ENCODE measurements at regions not wholly inside any gene's neighbourhood (a gene's known extent, or its start where the extent isn't known, plus 50 kb on each side); places are given as distances from the start of the nearest gene placed in this dataset.
A peak's percentile ranks its signal among the peaks of the same experiment; 100 is the strongest.

GRCh38 chr2:43041661-43042360 is 184.6 kb downstream of the ZFP36L2 start:
- dilution Hi-C loops (cut with MboI; ENCODE audit: extremely low pct_ligation_motif_present, low sequenced_read_pairs) (no loop called here), intact Hi-C loops (cut with micrococcal nuclease) (loop anchor here (1.0 to 5.0 kb wide), 7 partner anchors 33 to 180 kb away; no protein-coding TSS in a partner anchor)
- FAIRE-seq = peak; percentile 99
- Histone ChIP-seq H2AFZ (ENCODE audit: low read depth, low read length) (no peak overlapping the region), H3K9me3 (replicated peaks; ENCODE audit: control insufficient read depth, insufficient read depth, low read length) (no peaks in the 10 kb centered on the region), H3K9ac (replicated peaks; ENCODE audit: extremely low read depth, insufficient read depth, low read length) (no peak overlapping the region), H3K36me3 (ENCODE audit: control insufficient read depth in 2 of 2, extremely low read depth in 1 of 2, insufficient read depth in 2 of 2, low read length in 2 of 2) (no peaks in the 10 kb centered on the region), H3K9me1 (replicated peaks; ENCODE audit: control insufficient read depth, extremely low read depth, insufficient read depth, low read length) (no peaks in the 10 kb centered on the region), H3K27ac (ENCODE audit: insufficient read depth, low read depth, low read length) (peak overlapping the region; percentile 45), H3K27me3 (ENCODE audit: control insufficient read depth in 2 of 2, insufficient read depth in 2 of 2, low read length in 2 of 2) (no peaks in the 10 kb centered on the region), H3K79me2 (ENCODE audit: control insufficient read depth, insufficient read depth, low read length) (no peaks in the 10 kb centered on the region), H3K4me1 (ENCODE audit: control insufficient read depth, extremely low read depth, insufficient read depth, low read length) (peaks cover 42% of the 10 kb centered on the region), H4K20me1 (replicated peaks; ENCODE audit: control insufficient read depth, extremely low read depth, insufficient read depth, low read length) (no peaks in the 10 kb centered on the region), H3K4me2 (ENCODE audit: insufficient read depth, low read length) (no peak overlapping the region), H3K4me3 (replicated peaks in 1 of 3; ENCODE audit: insufficient read depth in 1 of 3, low read depth in 1 of 3, low read length in 3 of 3) (no peak overlapping the region)
- TF ChIP-seq GATA2 (IDR thresholded peaks at IDR 0.05; ENCODE audit: insufficient read depth, insufficient read length, low read depth, low read length) (peak; percentile 71), FOS (IDR thresholded peaks at IDR 0.05; ENCODE audit: borderline replicate concordance, insufficient read depth, low read length) (peak; percentile 97), MYC (IDR thresholded peaks at IDR 0.05; ENCODE audit: low read depth, low read length) (no peak), MAX (IDR thresholded peaks at IDR 0.05; ENCODE audit: insufficient read depth, insufficient read length) (no peak), POLR2A (IDR thresholded peaks at IDR 0.05; ENCODE audit: low read depth, low read length) (no peak), EZH2 (IDR thresholded peaks at IDR 0.05; ENCODE audit: borderline replicate concordance, low read depth, low read length, severe bottlenecking) (no peak), CTCF (IDR thresholded peaks at IDR 0.05; ENCODE audit: extremely low read depth in 1 of 2, insufficient read depth in 1 of 2, low read depth in 1 of 2, low read length in 2 of 2) (no peak), JUN (IDR thresholded peaks at IDR 0.05; ENCODE audit: borderline replicate concordance, insufficient read depth, insufficient read length, low read depth) (peak; percentile 79), POLR2AphosphoS5 (IDR thresholded peaks at IDR 0.05; ENCODE audit: insufficient read depth, low read depth, low read length) (peak; percentile 95)
- CTCF ChIA-PET = interaction anchor here (0.6 to 1.9 kb wide), 17 partner anchors 9 to 187 kb away, joined by 3 to 10 read pairs (median 3); partner anchors contain the start of gene ZFP36L2
- peak; percentile 98 for DNase-seq (ENCODE audit: low read depth, low spot score)
- no TSS peak for BruUV-seq (replicated peaks)
- POLR2A ChIA-PET = interaction anchor here (0.9 to 1.6 kb wide), 5 partner anchors 9 to 185 kb away, joined by 3 to 4 read pairs (median 3); partner anchors contain the start of gene ZFP36L2

Data from endothelial cell of umbilical vein (primary cell).